CD4-positive, alpha-beta T cell (primary cell): ENCODE measurements at regions not wholly inside any gene's neighbourhood (a gene's known extent, or its start where the extent isn't known, plus 50 kb on each side); places are given as distances from the start of the nearest gene placed in this dataset.
"Not testable (repeated sequence)": the region's sequence is repeated elsewhere in the genome, so short reads cannot be mapped to it uniquely, and the experiment has no call there.

ENCODE experiments used
- ATAC-seq: fragments of 200-7000 bp; cut with Tn5 transposase; one replicate; pipeline ENCODE4 v1.10.0; 2022; ENCODE audit warnings: mild to moderate bottlenecking; ENCODE audit not compliant: poor library complexity
- CTCF ChIA-PET: fragments of 350-600 bp; sonication (Branson Sonifier 250); formaldehyde crosslinking; loops from one replicate; lab custom pipeline; 2021; ENCODE audit warnings: antibody characterized with exemption, inconsistent platforms; lab: Charles Lee
- POLR2A ChIA-PET: fragments of 350-600 bp; sonication (Branson Sonifier 250); formaldehyde crosslinking; loops from one replicate; lab custom pipeline; 2021; ENCODE audit warnings: antibody characterized with exemption, inconsistent platforms; lab: Charles Lee
- DNase-seq, 14 experiments: peaks; one replicate each; pipeline ENCODE4 v3.0.0-alpha.2; 2013 to 2020; ENCODE audit warnings: mixed read lengths in 2 of 14
- H3K27ac ChIP-seq, 2 donors: one replicate each; pipeline versions ENCODE4 v1.5.1 to v1.7.0; 2013; ENCODE audit warnings: low read length in 2 of 2, low read depth in 1 of 2, mild to moderate bottlenecking in 1 of 2
- H3K27me3 ChIP-seq, 2 experiments: 1 replicate in 1 of 2; 2 replicates in 1 of 2; pipeline versions ENCODE4 v1.6.1 to v1.7.0; 2013; ENCODE audit warnings: low read length in 2 of 2, control low read depth in 1 of 2, mild to moderate bottlenecking in 1 of 2, moderate library complexity in 1 of 2; ENCODE audit not compliant: insufficient read depth in 2 of 2, control insufficient read depth in 1 of 2
- H3K36me3 ChIP-seq: one replicate; pipeline ENCODE4 v1.6.1; 2013; ENCODE audit warnings: low read length, control low read depth; ENCODE audit not compliant: insufficient read depth
- H3K4me1 ChIP-seq: one replicate; pipeline ENCODE4 v1.6.1; 2013; ENCODE audit warnings: low read length, control low read depth; ENCODE audit not compliant: insufficient read depth
- H3K4me3 ChIP-seq: one replicate; pipeline ENCODE4 v1.5.1; 2013; ENCODE audit warnings: mild to moderate bottlenecking, low read length, moderate library complexity
- H3K9me3 ChIP-seq, 2 experiments: 1 replicate in 1 of 2; 2 replicates in 1 of 2; pipeline versions ENCODE4 v1.6.1 to v1.7.0; 2013; ENCODE audit warnings: low read length in 2 of 2, mild to moderate bottlenecking in 2 of 2, control low read depth in 1 of 2, moderate library complexity in 1 of 2; ENCODE audit not compliant: control insufficient read depth in 1 of 2, insufficient read depth in 1 of 2
- H3K27ac Mint-ChIP-seq: one replicate; pipeline ENCODE4 v1.8.0; 2020; ENCODE audit warnings: mixed read lengths
- H3K27me3 Mint-ChIP-seq: one replicate; pipeline ENCODE4 v1.8.0; 2021; ENCODE audit warnings: mixed read lengths
- H3K36me3 Mint-ChIP-seq: one replicate; pipeline ENCODE4 v1.8.0; 2021; ENCODE audit warnings: low read depth, mixed read lengths
- H3K4me1 Mint-ChIP-seq: one replicate; pipeline ENCODE4 v1.8.0; 2021; ENCODE audit warnings: low read depth, mixed read lengths
- H3K4me3 Mint-ChIP-seq: one replicate; pipeline ENCODE4 v1.8.0; 2020; ENCODE audit warnings: mild to moderate bottlenecking, mixed read lengths
- H3K9me3 Mint-ChIP-seq: one replicate; pipeline ENCODE4 v1.8.0; 2020; ENCODE audit warnings: mixed read lengths
- intact Hi-C, 2 experiments: fragments of 100-400 bp; cut with DNase I in 1 of 2; cut with micrococcal nuclease in 1 of 2; formaldehyde crosslinking; loops; one replicate each; pipeline versions ENCODE4 v1.15.1 to v1.9.0; 2023 to 2025; cut with DNase I, micrococcal nuclease
- TF ChIP-seq, protein P1 (sequence below): fragments of 200-600 bp; IDR thresholded peaks from one replicate; pipeline ENCODE4 v1.8.0; 2022; ENCODE audit warnings: antibody characterized with exemption, mild to moderate bottlenecking

DNA sequence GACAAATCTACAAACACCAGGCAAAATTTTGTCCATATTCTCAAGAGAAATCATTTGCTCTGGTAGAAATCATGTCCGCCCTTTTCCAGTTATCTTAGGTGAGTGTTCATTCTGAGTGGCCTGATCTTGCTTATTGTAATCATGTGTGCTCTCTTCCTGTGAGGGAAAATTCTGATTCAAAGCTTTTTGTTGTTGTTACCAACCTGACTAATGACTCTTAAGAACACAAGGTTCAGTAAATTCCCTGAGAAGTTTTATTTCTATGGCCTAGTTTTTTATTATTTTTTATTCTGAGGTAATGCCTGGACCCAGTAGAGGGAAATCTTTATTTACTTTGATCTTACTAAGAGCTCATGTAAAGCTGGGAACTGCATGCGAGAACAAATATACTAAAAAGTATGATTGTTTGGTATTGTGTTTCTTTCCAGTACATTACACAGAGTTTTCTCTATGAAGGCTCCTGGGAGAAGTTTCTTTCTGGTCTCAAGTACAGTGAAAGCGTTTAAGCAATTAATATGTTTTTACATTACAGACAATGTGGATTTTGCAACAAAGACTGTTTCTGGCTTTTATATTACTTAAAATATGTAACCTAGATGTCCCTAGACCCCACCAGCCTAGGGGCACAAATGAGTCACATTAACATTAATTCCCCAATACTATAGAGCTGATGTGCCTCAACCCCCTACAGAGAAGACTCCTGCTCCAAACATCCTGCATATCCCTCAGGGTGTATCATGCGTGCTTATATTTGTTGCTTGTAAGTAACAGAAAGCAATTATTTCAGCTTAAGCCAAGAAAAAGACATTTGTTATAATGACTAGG lies 138.1 kb downstream of the TMEM167A start:
- TF ChIP-seq, protein P1, sequence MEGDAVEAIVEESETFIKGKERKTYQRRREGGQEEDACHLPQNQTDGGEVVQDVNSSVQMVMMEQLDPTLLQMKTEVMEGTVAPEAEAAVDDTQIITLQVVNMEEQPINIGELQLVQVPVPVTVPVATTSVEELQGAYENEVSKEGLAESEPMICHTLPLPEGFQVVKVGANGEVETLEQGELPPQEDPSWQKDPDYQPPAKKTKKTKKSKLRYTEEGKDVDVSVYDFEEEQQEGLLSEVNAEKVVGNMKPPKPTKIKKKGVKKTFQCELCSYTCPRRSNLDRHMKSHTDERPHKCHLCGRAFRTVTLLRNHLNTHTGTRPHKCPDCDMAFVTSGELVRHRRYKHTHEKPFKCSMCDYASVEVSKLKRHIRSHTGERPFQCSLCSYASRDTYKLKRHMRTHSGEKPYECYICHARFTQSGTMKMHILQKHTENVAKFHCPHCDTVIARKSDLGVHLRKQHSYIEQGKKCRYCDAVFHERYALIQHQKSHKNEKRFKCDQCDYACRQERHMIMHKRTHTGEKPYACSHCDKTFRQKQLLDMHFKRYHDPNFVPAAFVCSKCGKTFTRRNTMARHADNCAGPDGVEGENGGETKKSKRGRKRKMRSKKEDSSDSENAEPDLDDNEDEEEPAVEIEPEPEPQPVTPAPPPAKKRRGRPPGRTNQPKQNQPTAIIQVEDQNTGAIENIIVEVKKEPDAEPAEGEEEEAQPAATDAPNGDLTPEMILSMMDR: no peak
- ATAC-seq (no peak), DNase-seq (no peak)
- CTCF ChIA-PET: no interaction called here
- H3K9me3 ChIP-seq: peaks cover 0 to under 1% of the 10 kb centered on the region in 2 experiments
- H3K4me1 Mint-ChIP-seq: no peaks in the 10 kb centered on the region
- no peak overlapping the region for H3K4me3 ChIP-seq
- intact Hi-C loops: no loop called here
- no peak overlapping the region for H3K4me3 Mint-ChIP-seq
- no peaks in the 10 kb centered on the region for H3K4me1 ChIP-seq
- H3K27ac Mint-ChIP-seq: no peak overlapping the region
- no peaks in the 10 kb centered on the region for H3K36me3 Mint-ChIP-seq
- no peak overlapping the region for H3K27ac ChIP-seq
- H3K27me3 Mint-ChIP-seq: no peaks in the 10 kb centered on the region
- POLR2A ChIA-PET: no interaction called here
- no peaks in the 10 kb centered on the region for H3K27me3 ChIP-seq
- no peaks in the 10 kb centered on the region for H3K36me3 ChIP-seq
- H3K9me3 Mint-ChIP-seq: peaks cover 2% of the 10 kb centered on the region

DNA sequence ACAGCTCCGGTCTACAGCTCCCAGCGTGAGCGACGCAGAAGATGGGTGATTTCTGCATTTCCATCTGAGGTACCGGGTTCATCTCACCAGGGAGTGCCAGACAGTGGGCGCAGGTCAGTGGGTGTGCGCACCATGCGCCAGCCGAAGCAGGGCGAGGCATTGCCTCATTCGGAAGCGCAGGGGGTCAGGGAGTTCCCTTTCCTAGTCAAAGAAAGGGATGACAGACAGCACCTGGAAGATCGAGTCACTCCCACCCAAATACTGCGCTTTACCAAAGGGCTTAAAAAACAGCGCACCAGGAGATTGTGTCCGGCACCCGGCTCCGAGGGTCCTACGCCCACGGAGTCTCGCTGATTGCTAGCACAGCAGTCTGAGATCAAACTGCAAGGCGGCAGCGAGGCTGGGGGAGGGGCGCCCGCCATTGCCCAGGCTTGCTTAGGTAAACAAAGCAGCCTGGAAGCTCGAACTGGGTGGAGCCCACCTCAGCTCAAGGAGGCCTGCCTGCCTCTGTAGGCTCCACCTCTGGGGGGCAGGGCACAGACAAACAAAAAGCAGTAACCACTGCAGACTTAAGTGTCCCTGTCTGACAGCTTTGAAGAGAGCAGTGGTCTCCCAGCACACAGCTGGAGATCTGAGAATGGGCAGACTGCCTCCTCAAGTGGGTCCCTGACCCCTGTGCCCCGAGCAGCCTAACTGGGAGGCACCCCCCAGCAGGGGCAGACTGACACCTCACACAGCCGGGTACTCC lies 144.5 kb downstream of the TMEM167A start:
- DNase-seq, intact Hi-C loops, H3K4me1 ChIP-seq, H3K27me3 ChIP-seq, H3K27me3 Mint-ChIP-seq, H3K4me3 ChIP-seq, H3K9me3 ChIP-seq, H3K4me1 Mint-ChIP-seq, POLR2A ChIA-PET, H3K27ac ChIP-seq, H3K36me3 ChIP-seq, ATAC-seq, H3K9me3 Mint-ChIP-seq, CTCF ChIA-PET, H3K27ac Mint-ChIP-seq, H3K4me3 Mint-ChIP-seq, H3K36me3 Mint-ChIP-seq: not testable (repeated sequence)

DNA sequence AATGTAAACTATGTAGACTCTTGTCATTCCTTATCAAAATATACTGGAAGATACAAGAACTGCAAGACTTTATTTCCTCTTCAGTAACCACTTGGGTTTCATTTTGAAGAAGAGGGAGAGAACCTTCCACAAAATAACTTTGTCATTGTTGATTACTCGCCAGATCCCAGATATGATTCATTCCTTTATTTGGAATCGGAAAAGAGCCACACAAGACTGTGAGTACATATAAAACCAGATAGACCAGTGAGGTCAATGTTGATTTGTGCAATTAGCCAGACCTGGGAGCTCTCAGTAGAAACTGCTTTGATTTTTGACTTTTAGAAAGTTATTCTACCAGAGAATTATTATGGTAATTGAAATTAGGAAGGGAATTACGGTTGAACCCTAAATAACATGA lies 146.1 kb downstream of the TMEM167A start:
- Histone ChIP-seq H3K36me3 (no peaks in the 10 kb centered on the region), H3K27ac (no peak overlapping the region), H3K27me3 (no peaks in the 10 kb centered on the region), H3K9me3 (no peaks in the 10 kb centered on the region), H3K4me1 (no peaks in the 10 kb centered on the region), H3K4me3 (no peak overlapping the region)
- H3K4me3 Mint-ChIP-seq: no peak overlapping the region
- peaks cover 4% of the 10 kb centered on the region for H3K9me3 Mint-ChIP-seq
- intact Hi-C loops: no loop called here
- H3K4me1 Mint-ChIP-seq: no peaks in the 10 kb centered on the region
- ATAC-seq (no peak), DNase-seq (no peak)
- no peak overlapping the region for H3K27ac Mint-ChIP-seq
- CTCF ChIA-PET: no interaction called here
- POLR2A ChIA-PET: no interaction called here
- TF ChIP-seq, protein P1: no peak
- no peaks in the 10 kb centered on the region for H3K27me3 Mint-ChIP-seq
- no peaks in the 10 kb centered on the region for H3K36me3 Mint-ChIP-seq
